Coronary artery (tissue), 2 donors: ENCODE measurements at regions not wholly inside any gene's neighbourhood (a gene's known extent, or its start where the extent isn't known, plus 50 kb on each side); places are given as distances from the start of the nearest gene placed in this dataset.

Source experiments
- DNase-seq: peaks from one replicate; pipeline ENCODE4 v3.0.0-alpha.2; 2017; ENCODE audit warnings: low spot score
- H3K27ac ChIP-seq, 2 donors: fragments of 200-600 bp; sonication (generic); one replicate each; pipeline ENCODE4 v1.5.1; 2016 to 2019
- H3K4me3 ChIP-seq: fragments of 200-600 bp; sonication (generic); 2 replicates; pipeline ENCODE4 v1.5.1; 2016; ENCODE audit warnings: mild to moderate bottlenecking, moderate library complexity
- TF ChIP-seq, protein P1 (sequence below): fragments of 200-600 bp; sonication (generic); IDR thresholded peaks from one replicate; pipeline ENCODE4 v1.5.1; 2019; ENCODE audit warnings: antibody characterized with exemption

DNA sequence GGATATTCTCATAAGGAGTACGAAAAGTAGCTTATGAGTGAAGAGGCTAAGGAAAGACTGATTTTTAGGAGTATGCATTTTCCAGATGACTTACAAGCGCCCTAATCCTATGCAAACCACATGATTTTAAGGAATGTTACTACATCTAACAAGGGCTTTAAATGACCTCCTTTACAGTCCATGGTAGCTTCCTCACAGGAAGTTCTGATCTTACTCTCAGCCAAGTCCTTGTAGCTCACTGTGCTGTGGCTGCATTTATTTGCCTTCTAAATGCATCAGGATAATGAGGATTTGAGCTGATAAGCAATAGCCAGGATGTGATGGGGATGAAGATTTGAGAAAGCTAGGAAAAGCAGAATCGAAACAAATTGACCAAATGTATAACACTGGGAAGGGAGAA is 896.0 kb downstream of the MCTP2 start:
- Histone ChIP-seq H3K27ac (no peak overlapping the region), H3K4me3 (no peak overlapping the region)
- DNase-seq = no peak
- TF ChIP-seq, protein P1, sequence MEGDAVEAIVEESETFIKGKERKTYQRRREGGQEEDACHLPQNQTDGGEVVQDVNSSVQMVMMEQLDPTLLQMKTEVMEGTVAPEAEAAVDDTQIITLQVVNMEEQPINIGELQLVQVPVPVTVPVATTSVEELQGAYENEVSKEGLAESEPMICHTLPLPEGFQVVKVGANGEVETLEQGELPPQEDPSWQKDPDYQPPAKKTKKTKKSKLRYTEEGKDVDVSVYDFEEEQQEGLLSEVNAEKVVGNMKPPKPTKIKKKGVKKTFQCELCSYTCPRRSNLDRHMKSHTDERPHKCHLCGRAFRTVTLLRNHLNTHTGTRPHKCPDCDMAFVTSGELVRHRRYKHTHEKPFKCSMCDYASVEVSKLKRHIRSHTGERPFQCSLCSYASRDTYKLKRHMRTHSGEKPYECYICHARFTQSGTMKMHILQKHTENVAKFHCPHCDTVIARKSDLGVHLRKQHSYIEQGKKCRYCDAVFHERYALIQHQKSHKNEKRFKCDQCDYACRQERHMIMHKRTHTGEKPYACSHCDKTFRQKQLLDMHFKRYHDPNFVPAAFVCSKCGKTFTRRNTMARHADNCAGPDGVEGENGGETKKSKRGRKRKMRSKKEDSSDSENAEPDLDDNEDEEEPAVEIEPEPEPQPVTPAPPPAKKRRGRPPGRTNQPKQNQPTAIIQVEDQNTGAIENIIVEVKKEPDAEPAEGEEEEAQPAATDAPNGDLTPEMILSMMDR = no peak

DNA sequence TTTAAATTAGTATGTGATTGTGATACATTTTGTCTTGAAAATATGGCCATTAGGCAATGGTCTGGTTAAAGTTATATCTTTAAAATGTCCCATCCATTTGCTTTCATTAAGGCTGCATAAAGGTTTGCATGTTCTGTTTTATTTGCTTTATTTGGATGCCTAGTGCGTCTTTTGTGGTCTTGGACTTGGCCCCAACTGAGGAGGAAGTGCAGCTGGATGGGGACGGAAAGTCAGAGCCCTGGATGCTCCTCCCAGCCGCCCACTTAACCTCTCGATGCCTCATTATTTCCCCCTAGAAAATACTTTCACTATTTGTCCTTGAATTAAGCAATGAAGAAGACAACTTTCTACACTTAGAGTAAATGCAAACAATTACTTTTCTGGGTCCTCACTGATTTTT is 898.2 kb downstream of the MCTP2 start:
- no peak overlapping the region for H3K4me3 ChIP-seq
- TF ChIP-seq, protein P1 = no peak
- no peak overlapping the region for H3K27ac ChIP-seq
- no peak for DNase-seq

DNA sequence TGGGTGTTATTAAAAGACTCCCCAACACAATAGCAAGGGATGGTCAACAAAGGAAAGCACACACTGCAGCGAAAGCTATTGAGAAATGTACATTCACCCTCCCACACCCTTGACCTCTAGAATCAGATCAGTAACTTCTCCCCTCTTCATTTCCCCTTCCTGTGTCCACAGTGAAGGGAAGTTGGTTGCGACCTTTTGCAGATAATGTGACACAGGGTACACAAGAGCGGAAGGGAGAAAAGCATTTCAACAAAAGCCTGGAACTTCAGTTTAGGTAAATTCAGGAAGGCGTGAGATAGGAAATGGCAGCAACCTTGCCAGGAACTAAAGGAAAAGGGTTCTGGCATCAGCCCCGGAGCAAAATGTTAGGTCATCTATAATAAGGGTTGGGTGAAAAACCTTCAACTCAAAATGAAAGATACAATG is 899.8 kb downstream of the MCTP2 start:
- Histone ChIP-seq H3K27ac (no peak overlapping the region), H3K4me3 (no peak overlapping the region)
- TF ChIP-seq, protein P1 = no peak
- no peak for DNase-seq

DNA sequence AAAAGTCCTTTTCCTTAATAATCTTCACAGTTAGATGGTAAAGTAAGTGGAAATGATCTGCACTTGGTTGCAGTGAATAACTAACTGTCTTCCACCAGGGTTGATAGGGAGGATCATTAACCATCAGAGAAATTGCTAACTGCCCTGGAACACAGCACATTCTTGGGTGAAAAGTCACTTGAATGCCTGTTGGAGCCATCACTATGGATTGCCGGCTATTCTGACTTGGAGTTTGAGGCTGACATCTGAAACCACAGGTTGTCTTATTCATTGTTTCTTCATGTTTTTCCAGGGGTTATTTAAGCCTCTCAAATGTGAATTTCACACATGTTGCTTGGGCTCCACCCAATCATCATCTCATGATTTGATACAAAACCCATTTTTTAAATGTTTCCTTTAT is 901.4 kb downstream of the MCTP2 start:
- H3K4me3 ChIP-seq = no peak overlapping the region
- DNase-seq = no peak
- TF ChIP-seq, protein P1 = no peak
- H3K27ac ChIP-seq = no peak overlapping the region

DNA sequence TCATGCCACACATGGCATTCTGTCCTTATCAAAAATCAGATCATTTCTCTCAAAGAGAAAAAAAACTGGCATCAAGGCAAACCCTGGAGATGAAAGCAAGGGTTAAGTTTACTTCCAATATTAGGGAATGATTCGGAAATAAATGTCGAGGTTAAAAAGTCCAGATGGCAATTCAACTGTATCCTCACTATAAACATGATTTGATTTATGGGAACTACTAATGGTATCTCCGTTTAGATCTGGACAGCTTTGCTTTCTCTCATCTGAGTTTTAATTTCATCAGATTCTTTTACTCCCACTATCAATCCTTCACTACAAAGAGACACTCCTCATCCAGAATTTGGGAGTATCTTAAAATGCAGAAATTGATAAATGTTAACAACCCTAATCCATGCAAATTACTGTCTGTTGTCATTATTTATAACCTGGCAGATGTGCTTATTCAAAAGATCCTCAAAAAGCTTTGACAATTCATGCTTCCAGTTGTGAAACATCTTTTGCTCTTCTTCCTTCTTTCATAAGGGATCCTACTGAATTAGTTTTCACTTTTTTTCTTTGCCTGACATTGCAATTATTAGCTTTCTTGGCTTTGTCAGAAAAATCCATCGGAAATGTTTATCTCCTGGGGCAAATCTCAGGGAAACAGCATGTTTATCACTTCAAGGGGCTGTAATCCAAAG is 903.2 kb downstream of the MCTP2 start:
- no peak for DNase-seq
- no peak overlapping the region for H3K4me3 ChIP-seq
- TF ChIP-seq, protein P1 = no peak
- H3K27ac ChIP-seq = no peak overlapping the region

DNA sequence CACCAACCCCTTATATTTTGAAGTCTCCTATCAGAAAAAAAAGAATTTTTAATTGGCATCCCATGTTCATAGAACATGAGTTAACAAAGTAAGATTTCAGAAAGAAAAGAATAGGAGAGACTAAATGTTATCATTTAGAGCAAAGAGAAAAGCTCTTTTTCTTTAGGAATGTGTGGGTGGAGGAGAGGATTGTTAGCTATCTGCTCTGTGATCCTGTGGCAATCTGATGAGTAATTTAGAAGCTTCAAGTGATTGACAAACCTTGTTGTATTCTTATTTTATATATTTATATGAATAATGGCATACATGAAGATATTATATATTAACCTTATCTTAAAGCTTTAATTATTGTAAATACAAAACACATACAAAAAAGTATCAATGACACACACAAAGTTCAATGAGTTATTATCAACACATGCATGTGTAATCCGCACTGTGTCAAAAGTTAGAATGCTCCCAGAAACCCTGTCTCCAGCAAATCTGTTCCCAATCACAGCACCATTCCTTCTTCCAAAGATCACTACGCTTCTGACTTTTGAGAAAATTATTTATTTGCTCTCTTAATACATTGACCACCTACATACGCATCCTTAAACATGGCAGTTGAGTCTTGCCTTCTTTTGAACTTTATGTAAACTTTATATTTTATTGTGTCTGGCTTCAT is 907.4 kb downstream of the MCTP2 start:
- Histone ChIP-seq H3K27ac (no peak overlapping the region), H3K4me3 (no peak overlapping the region)
- TF ChIP-seq, protein P1 = no peak
- no peak for DNase-seq

DNA sequence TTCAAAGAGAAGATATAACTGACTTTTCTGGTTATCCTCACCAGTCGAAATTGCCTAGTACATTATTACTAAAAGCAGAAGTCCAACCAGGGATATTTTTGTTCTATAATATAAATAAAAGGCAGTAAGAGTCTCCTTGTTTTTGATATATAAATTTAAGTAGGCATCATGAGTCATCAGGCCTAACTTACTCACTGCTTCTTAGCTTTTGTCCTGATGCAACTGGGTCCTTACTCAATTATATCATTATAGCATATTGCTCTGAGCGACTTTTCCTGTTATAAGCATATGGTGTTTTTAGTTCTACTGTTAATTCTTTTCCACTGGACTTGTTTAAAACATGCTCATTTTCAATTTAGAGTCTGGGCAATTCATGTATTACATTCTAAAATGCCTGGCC is 910.1 kb downstream of the MCTP2 start:
- no peak overlapping the region for H3K27ac ChIP-seq

More for the DNA sequence above, 910.1 kb downstream of the MCTP2 start:
- no peak for DNase-seq
- TF ChIP-seq, protein P1 = no peak
- H3K4me3 ChIP-seq = no peak overlapping the region
